HCT116 (cell line): ENCODE measurements at regions not wholly inside any gene's neighbourhood (a gene's known extent, or its start where the extent isn't known, plus 50 kb on each side); places are given as distances from the start of the nearest gene placed in this dataset.

Source experiments
- CTCF ChIP-seq, 3 experiments: fragments of 200-600 bp in 1 of 3; sonication (generic) in 1 of 3; IDR thresholded peaks in 2 of 3; conservative IDR thresholded peaks in 1 of 3; 2 replicates each; pipeline ENCODE4 v1.5.1; 2012 to 2017; ENCODE audit warnings: low read depth in 2 of 3, low read length in 2 of 3, antibody characterized with exemption in 1 of 3, borderline replicate concordance in 1 of 3, control low read depth in 1 of 3, mild to moderate bottlenecking in 1 of 3, mixed read lengths in 1 of 3, mixed run types in 1 of 3, moderate library complexity in 1 of 3; ENCODE audit not compliant: insufficient read depth in 1 of 3
- EZH2 ChIP-seq: fragments of 200-600 bp; sonication (generic); IDR thresholded peaks from 2 replicates; pipeline ENCODE4 v1.6.1; 2017; ENCODE audit warnings: antibody characterized with exemption, mixed run types
- EZH2phosphoT487 ChIP-seq: fragments of 200-600 bp; IDR thresholded peaks from 2 replicates; pipeline ENCODE4 v1.6.1; 2018; ENCODE audit warnings: antibody characterized with exemption, borderline replicate concordance
- SIN3A ChIP-seq: IDR thresholded peaks from 2 replicates; pipeline ENCODE4 v1.6.1; 2012; ENCODE audit warnings: low read depth

- no peak for TF ChIP-seq CTCF (IDR thresholded peaks at IDR 0.05 in 2 of 3, conservative IDR thresholded peaks at IDR 0.05 in 1 of 3; ENCODE audit: borderline replicate concordance in 1 of 3, insufficient read depth in 1 of 3, low read depth in 2 of 3, low read length in 2 of 3)
- no peak for TF ChIP-seq EZH2phosphoT487
- no peak for TF ChIP-seq SIN3A
- TF ChIP-seq EZH2, result no peak
Measured at GRCh38 chr10:3339121-3339520, 166.5 kb upstream of the PITRM1 start.
